ENCODE measurements at regions not wholly inside any gene's neighbourhood (a gene's known extent, or its start where the extent isn't known, plus 50 kb on each side); places are given as distances from the start of the nearest gene placed in this dataset.

GRCh38 chr16:60914334-60914733 is 1121.9 kb downstream of the CDH8 start:
- Histone ChIP-seq H3K4me1 (no peaks in the 10 kb centered on the region), H3K9me3 (no peaks in the 10 kb centered on the region), H3K4me3 (no peak overlapping the region), H3K36me3 (no peaks in the 10 kb centered on the region), H3K27ac (no peak overlapping the region), H3K27me3 (no peaks in the 10 kb centered on the region)
- in situ Hi-C loops (cut with MboI; ENCODE audit: low pct_ligation_motif_present in 1 of 4, low pct_unique_long_range_greater_than_20kb in 1 of 4, low sequenced_read_pairs in 3 of 4) (no loop called here), intact Hi-C loops (cut with DNase I; ENCODE audit: low total_unique reads) (no loop called here)
- DNase-seq = no peak
- 81 to 84% methylated on average over 3 of the region's 3 CpGs for WGBS, 2 donors (ENCODE audit: low coverage in 1 of 2)
- TF ChIP-seq POLR2A (IDR thresholded peaks at IDR 0.05) = no peak
- TF ChIP-seq EP300 (IDR thresholded peaks at IDR 0.05; ENCODE audit: low read depth) = no peak
- TF ChIP-seq POLR2AphosphoS5 (IDR thresholded peaks at IDR 0.05) = no peak
- no peak for TF ChIP-seq CTCF (IDR thresholded peaks at IDR 0.05)

- Histone ChIP-seq H3K27me3 (no peaks in the 10 kb centered on the region), H3K9me3 (no peaks in the 10 kb centered on the region), H3K36me3 (no peaks in the 10 kb centered on the region), H3K4me3 (no peak overlapping the region), H3K27ac (no peak overlapping the region), H3K4me1 (no peaks in the 10 kb centered on the region)
- in situ Hi-C loops (cut with MboI; ENCODE audit: low pct_ligation_motif_present in 1 of 4, low pct_unique_long_range_greater_than_20kb in 1 of 4, low sequenced_read_pairs in 3 of 4) (no loop called here), intact Hi-C loops (cut with DNase I; ENCODE audit: low total_unique reads) (no loop called here)
- WGBS, 2 donors (ENCODE audit: low coverage in 1 of 2) = 85 to 93% methylated on average over 4 of the region's 4 CpGs
- no peak for DNase-seq
- no peak for TF ChIP-seq CTCF (IDR thresholded peaks at IDR 0.05)
- no peak for TF ChIP-seq EP300 (IDR thresholded peaks at IDR 0.05; ENCODE audit: low read depth)
- no peak for TF ChIP-seq POLR2AphosphoS5 (IDR thresholded peaks at IDR 0.05)
- no peak for TF ChIP-seq POLR2A (IDR thresholded peaks at IDR 0.05)
These were observed 1128.6 kb downstream of the CDH8 start for GRCh38 chr16:60907645-60908044.

- no peaks in the 10 kb centered on the region for H3K4me1 ChIP-seq
- in situ Hi-C loops (cut with MboI; ENCODE audit: low pct_ligation_motif_present in 1 of 4, low pct_unique_long_range_greater_than_20kb in 1 of 4, low sequenced_read_pairs in 3 of 4) = no loop called here
- TF ChIP-seq CTCF (IDR thresholded peaks at IDR 0.05) = no peak
- TF ChIP-seq POLR2AphosphoS5 (IDR thresholded peaks at IDR 0.05) = no peak
- no peak for TF ChIP-seq EP300 (IDR thresholded peaks at IDR 0.05; ENCODE audit: low read depth)
- TF ChIP-seq POLR2A (IDR thresholded peaks at IDR 0.05) = no peak
- no peaks in the 10 kb centered on the region for H3K9me3 ChIP-seq
- no peak for DNase-seq
- intact Hi-C loops (cut with DNase I; ENCODE audit: low total_unique reads) = no loop called here
- no peaks in the 10 kb centered on the region for H3K27me3 ChIP-seq
- no peaks in the 10 kb centered on the region for H3K36me3 ChIP-seq
- H3K27ac ChIP-seq = no peak overlapping the region
- no peak overlapping the region for H3K4me3 ChIP-seq
- 47 to 57% methylated on average over 4 of the region's 4 CpGs for WGBS, 2 donors (ENCODE audit: low coverage in 1 of 2)
These were observed 1130.4 kb downstream of the CDH8 start for GRCh38 chr16:60905811-60906210.

GRCh38 chr16:60902114-60902513 is 1134.1 kb downstream of the CDH8 start:
- no peaks in the 10 kb centered on the region for H3K27me3 ChIP-seq
- no peaks in the 10 kb centered on the region for H3K36me3 ChIP-seq
- no peak for DNase-seq
- TF ChIP-seq EP300 (IDR thresholded peaks at IDR 0.05; ENCODE audit: low read depth) (no peak), POLR2A (IDR thresholded peaks at IDR 0.05) (no peak), POLR2AphosphoS5 (IDR thresholded peaks at IDR 0.05) (no peak), CTCF (IDR thresholded peaks at IDR 0.05) (no peak)
- H3K9me3 ChIP-seq = no peaks in the 10 kb centered on the region
- H3K4me1 ChIP-seq = no peaks in the 10 kb centered on the region
- in situ Hi-C loops (cut with MboI; ENCODE audit: low pct_ligation_motif_present in 1 of 4, low pct_unique_long_range_greater_than_20kb in 1 of 4, low sequenced_read_pairs in 3 of 4) (no loop called here), intact Hi-C loops (cut with DNase I; ENCODE audit: low total_unique reads) (no loop called here)
- H3K4me3 ChIP-seq = no peak overlapping the region
- H3K27ac ChIP-seq = no peak overlapping the region
- WGBS, 2 donors (ENCODE audit: low coverage in 1 of 2) = 88 to 90% methylated on average over 3 to 4 of the region's 4 CpGs
